ENCODE measurements at regions not wholly inside any gene's neighbourhood (a gene's known extent, or its start where the extent isn't known, plus 50 kb on each side); places are given as distances from the start of the nearest gene placed in this dataset.
A peak's percentile ranks its signal among the peaks of the same experiment; 100 is the strongest.
"Not testable (repeated sequence)": the region's sequence is repeated elsewhere in the genome, so short reads cannot be mapped to it uniquely, and the experiment has no call there.

DNA sequence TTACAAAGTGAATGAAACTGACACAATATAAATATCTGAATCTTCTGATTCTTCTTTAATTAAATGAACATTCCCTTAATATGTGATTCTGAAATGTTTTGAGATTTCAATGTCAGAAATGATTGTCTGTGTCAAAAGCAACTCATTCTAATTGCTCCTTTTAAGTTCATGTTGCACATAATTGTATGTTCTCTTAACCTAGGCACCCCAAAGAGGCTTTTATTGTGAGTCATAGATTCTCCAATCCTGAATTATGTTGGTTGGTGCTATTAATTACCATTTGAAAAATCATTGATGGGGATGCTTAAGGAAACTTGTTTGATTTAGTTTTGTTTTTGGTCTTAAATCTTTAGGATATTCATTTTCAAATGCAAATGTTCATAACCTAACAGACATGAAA lies 829.7 kb upstream of the CITED2 start:
- DNase-seq (ENCODE audit: low read depth, low spot score), result no peak

DNA sequence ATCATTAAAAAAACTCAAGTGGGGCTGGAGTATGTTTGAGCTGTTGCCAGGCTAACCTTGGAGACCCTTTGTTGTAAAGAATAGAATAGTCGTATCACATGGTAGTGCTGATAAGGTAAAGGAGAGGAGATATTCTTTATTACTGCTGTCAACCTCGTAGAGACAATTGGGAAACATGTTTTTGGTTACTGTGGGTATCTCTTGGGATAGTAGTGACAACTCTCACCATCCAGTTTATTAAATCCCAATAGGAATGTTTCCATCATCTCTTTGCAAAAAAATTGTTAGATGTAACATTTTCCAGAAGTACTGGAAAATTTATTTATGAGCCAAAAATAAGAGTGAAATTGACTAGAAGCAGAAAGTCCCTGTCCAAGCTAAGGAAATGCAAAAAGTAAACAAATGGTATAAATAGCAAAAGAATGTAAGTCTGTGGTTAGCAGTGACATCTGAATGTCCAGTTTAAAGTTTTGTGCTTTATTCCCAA lies 829.3 kb upstream of the CITED2 start:
- no peak for DNase-seq (ENCODE audit: low read depth, low spot score)

DNA sequence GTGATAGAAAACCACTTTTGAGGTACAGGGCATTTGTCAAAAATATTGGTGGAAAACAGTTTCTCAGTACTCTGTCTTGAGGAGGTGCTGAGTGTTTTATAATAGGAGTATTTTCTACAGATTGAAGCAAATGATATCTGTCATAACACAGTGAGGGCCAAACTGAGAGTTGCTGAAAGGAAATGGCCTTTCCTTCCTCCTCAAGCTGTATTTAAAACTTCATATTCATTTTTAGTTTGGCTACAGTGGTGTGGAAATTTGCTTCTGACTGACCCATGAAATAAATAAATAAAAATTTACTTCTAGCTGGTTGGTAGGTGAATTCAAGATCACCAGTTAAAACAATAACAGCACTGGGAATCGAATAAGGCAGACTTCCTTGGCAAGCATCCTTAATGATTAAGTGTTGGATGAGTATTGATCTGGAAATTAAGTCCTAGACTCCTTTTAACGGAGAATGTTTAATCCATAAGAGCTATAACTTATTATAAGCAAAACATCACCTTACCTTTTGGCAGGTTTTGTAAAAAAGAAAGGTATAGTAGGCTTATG lies 828.6 kb upstream of the CITED2 start:
- DNase-seq (ENCODE audit: low read depth, low spot score), result no peak

GRCh38 chr6:140201787-140202458 lies 827.5 kb upstream of the CITED2 start:
- no peak for DNase-seq (ENCODE audit: low read depth, low spot score)

DNA sequence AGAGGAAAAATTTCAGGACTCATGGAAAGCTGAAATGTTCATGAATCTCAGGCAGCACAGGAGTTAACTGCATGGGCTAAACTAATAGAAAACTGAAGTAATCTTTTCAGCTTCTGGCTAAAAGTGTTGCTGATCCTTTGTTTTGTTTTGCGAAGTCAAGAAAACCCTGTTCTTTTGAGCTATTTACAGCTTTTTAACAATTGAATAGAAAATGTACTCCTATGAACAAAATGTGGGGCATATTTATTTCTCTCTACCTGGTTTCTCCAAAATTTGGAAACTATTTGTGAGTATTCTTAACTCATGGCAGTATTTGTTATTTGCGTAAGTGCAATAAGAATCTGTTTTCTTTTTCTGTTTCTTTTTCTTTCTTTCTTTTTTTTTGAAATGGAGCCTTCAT lies 818.8 kb upstream of the CITED2 start:
- no peak for DNase-seq (ENCODE audit: low read depth, low spot score)

GRCh38 chr6:140192018-140192417 lies 817.6 kb upstream of the CITED2 start:
- DNase-seq (ENCODE audit: low read depth, low spot score), result no peak

DNA sequence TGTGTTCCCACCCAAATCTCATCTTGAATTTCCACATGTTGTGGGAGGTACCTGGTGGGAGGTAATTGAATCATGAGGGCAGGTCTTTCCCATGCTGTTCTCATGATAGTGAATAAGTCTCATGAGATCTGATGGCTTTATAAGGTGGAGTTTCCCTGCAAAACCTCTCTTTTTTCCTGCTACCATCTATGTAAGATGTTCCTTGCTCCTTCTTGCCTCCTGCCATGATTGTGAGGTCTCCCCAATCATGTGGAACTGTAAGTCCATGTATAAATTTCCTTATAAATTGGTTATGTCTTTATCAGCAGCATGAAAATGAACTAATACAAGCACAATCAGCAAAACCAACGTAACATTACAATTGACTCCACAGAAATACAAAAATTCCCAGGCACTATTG lies 814.8 kb upstream of the CITED2 start:
- not testable (repeated sequence) for DNase-seq (ENCODE audit: low read depth, low spot score)

GRCh38 chr6:140185991-140186390 lies 811.5 kb upstream of the CITED2 start:
- no peak for DNase-seq (ENCODE audit: low read depth, low spot score)

GRCh38 chr6:140183881-140184280 lies 809.4 kb upstream of the CITED2 start:
- DNase-seq (ENCODE audit: low read depth, low spot score), result peak; percentile 54

- DNase-seq (ENCODE audit: low read depth, low spot score), result no peak
Measured at GRCh38 chr6:140182821-140183220, 808.4 kb upstream of the CITED2 start.

DNA sequence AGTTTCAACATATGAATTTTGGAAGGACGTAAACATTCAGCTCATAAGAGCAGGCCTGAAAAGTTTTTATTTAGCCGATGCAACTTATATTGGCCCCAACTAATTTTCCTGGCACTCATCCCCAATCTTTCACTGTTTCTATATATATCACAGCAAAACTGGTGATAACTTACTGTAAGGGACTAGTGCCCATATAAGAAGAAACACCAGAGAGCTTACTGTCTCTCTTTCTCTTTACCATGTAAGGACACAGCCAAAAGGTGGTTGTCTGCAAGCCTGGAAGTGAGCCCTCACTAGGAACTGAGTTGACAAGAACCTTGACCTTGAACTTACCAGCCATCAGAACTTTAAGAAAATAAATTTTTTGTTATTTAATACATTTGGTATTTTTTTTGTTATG lies 807.4 kb upstream of the CITED2 start:
- DNase-seq (ENCODE audit: low read depth, low spot score), result no peak

- no peak for DNase-seq (ENCODE audit: low read depth, low spot score)
Measured at GRCh38 chr6:140180306-140180705, 805.9 kb upstream of the CITED2 start.

GRCh38 chr6:140178935-140179334 lies 804.5 kb upstream of the CITED2 start:
- DNase-seq (ENCODE audit: low read depth, low spot score), result no peak

- DNase-seq (ENCODE audit: low read depth, low spot score), result no peak
Measured at GRCh38 chr6:140178520-140178919, 804.1 kb upstream of the CITED2 start.

DNA sequence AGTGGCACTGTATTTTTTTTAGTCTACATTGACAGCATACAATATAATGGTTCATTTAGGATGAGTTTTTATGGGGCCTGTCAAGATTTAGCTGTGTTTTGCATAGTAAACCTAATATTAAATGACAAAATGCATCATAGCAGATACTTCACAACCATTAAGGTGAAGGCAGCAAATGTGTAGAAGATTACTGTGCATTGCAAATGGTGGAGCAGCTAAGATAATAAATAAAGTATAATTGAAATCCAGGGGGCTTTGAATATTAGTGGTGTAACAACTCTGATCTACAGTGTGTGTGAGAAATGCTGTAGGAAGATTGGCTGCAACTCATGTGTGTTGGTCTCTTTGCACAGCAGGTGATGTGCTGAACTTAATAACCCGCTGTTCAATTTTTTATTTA lies 801.9 kb upstream of the CITED2 start:
- DNase-seq (ENCODE audit: low read depth, low spot score), result no peak

DNA sequence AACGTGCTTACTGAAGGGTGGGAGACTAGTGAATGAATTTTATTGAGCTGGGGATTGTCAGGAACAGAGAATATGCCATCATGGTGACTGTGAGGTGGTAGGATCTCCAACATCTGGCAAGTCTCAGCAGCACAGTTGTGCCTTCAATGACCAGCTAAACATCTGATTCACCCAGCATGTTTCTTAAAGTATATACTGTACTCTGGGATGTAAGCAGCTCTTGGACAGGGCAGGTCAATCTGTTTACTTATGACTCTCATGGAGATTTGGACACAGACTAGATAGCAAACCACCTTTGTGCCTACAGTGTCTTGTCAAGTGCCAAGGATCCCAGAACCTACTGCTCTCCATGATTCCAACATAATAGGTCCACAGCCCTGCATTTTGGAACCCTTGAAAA lies 801.0 kb upstream of the CITED2 start:
- no peak for DNase-seq (ENCODE audit: low read depth, low spot score)

DNA sequence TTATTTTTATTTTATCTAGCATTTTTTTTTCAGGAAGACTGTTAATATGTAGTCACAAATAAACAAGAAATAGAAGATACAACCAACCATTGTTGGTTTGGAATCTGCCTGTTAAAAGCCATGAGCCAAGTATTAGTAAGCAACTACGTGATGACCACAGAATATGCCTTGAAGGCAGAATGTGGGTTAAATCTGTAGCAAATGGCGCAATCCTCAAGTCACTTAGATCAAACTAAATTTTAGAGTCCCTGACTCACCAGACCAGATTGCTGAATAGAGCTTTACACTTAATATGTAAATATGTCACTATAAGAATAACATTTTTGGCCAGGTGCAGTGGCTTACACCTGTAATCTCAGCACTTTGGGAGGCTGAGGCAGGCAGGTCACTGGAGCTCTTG lies 800.1 kb upstream of the CITED2 start:
- DNase-seq (ENCODE audit: low read depth, low spot score), result no peak

DNA sequence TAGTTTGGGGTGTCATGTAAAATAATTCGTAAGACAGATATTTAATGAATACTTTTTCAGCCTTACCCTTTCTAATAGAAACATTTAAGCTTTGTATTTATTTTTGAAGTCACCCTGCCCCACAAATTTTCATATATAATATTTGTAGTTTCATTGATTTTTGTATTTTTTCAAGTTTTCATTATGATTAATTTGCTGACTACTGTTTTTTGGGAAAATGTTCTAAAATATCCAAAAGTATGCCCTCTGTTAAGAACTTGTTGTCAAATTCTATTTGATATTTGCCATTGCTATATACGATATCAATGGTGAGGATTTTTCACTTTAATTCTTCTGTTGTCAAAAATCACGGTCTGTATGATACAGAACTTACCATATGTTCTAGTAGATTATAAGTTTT lies 793.9 kb upstream of the CITED2 start:
- no peak for DNase-seq (ENCODE audit: low read depth, low spot score)

DNA sequence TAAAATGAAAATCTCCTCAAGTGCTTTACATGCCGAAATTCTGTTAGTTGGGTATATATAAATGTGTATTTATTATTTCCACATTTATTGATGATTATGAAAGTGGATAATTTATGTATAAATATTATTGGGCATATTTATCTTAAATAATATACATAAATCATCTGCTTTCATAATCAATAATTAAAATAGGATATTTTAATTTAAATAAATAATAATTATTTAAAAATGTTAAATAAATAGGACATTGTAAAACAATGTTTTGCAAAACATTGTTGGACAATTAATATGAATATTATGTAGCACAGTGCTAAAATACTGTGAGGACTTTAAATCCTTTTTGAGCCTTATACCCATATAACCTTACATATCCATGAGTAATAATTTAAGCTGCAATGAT lies 786.5 kb upstream of the CITED2 start:
- DNase-seq (ENCODE audit: low read depth, low spot score), result no peak

GRCh38 chr6:140160494-140160893 lies 786.0 kb upstream of the CITED2 start:
- DNase-seq (ENCODE audit: low read depth, low spot score), result no peak

DNA sequence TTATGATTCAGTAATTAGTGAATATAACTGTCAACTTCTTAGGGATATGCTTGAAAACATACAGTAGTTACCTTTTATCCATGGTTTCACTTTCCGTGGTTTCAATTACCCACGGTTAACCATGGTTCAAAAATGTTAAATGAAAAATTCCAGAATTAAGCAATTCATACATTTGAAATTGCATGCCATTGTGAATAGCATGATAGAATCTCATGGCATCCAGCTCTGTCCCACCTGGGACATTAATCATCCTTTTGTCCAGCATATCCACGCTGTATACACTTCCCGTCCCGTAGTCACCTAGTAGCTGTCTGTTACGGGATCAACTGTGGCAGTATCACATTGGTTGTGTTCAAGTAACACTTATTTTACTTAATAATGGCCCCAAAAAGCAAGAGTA lies 781.7 kb upstream of the CITED2 start:
- no peak for DNase-seq (ENCODE audit: low read depth, low spot score)

DNA sequence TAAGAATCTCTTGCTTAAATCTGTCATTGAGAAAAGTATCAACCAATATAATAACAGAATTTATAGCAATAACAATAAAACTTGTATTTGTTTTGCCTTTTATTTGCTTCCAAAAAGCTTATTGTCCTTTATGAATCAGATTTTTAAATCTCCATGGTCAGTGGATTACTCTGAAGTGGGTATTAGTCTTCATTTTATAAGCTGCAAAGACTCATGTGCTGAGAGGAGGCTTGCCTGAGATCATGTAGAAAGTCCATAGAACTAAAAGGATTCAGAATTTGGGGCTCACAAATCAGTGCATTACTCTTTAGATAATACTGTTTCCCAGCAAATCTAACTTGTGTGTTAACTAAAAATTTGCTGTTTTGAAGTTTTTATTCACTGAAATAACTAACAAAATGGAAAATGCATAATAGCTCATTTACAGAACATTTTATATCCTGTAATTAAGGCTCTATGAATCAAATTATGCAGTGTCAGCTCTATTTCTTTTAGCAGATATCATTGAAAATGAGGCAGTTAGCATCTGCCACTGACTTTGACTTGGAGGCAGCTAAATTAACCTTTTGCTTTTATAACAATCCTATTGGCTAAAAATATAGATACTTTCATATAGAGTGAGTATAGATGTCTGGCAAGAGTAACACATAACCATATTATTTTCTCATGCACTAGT lies 781.1 kb upstream of the CITED2 start:
- DNase-seq (ENCODE audit: low read depth, low spot score), result no peak

GRCh38 chr6:140153703-140154102 lies 779.3 kb upstream of the CITED2 start:
- DNase-seq (ENCODE audit: low read depth, low spot score), result no peak

All from smooth muscle cell of the brain vasculature (primary cell).